ENCODE measurements at regions not wholly inside any gene's neighbourhood (a gene's known extent, or its start where the extent isn't known, plus 50 kb on each side); places are given as distances from the start of the nearest gene placed in this dataset.

DNA sequence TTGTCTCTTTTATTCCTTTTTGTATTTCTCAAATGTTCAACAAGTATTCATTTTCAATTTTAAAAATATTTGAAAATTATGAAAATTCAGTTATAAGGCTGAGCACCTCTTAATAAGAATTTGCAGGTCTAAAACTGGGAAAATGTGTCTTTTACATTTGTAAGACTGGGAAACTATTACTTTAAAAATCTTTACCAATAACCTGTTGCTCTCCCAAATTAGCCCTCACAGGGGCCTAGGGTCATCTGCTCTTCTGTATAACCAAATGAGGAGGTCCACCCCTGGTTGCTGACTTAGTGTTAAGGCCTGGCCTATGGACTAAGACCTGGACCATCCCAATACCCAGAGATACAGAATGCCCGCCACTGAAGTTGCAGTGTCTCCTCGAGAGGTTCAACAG is 280.5 kb downstream of the PLPP3 start:
- Mint-ChIP-seq H3K27ac (no peak overlapping the region), H3K9me3 (peaks cover 0 to 6% of the 10 kb centered on the region in 2 donors)

DNA sequence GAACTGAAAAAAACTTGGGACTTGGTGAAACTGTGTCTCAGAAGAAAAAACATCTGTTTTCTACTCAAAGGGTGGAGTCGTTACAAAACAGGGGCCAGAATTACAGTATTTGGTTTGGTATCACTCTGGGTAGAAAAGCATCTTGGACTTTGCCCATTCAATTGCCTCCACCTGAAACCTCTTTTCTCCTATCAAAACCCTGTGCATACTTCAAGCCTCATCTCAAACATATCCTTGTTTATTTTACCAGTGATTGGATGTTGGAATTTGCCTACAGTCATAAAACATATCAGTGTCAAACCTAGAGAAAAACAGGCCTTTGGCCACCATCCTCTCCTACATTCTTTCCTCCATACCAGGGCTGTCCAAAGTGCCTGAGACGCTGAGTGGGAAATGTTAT is 281.5 kb downstream of the PLPP3 start:
- H3K27me3 Mint-ChIP-seq: no peaks in the 10 kb centered on the region
- no peak overlapping the region for H3K4me3 Mint-ChIP-seq

More for the DNA sequence above, 280.5 kb downstream of the PLPP3 start:
- no peak for DNase-seq
- Mint-ChIP-seq H3K27me3 (no peaks in the 10 kb centered on the region), H3K4me1 (no peaks in the 10 kb centered on the region), H3K4me3 (no peak overlapping the region)
- ATAC-seq: no peak

DNA sequence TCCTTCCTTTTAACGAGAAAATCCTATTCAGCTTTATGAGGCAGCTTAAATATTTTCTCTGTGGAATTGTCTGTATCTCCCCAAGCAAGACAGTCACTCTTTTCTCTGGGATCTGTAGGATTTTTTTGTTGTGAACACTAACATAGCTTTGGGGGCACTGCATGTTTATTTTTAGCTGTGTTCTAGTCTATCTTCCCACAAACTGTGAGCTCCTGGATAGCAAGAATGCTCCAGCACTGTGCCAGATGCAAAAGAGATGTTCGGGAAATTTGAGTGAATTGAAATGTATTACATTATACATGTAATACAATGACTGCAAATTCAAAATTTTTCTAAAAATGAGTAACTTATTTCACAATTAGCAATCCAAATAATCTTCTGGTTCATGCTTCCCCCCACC is 282.2 kb downstream of the PLPP3 start:
- no peaks in the 10 kb centered on the region for H3K27me3 Mint-ChIP-seq
- DNase-seq (no peak), ATAC-seq (no peak)
- H3K9me3 Mint-ChIP-seq: peaks cover 0 to 7% of the 10 kb centered on the region in 2 donors
- no peak overlapping the region for H3K27ac Mint-ChIP-seq
- H3K4me1 Mint-ChIP-seq: no peaks in the 10 kb centered on the region
- H3K4me3 Mint-ChIP-seq: no peak overlapping the region

More for the DNA sequence above, 281.5 kb downstream of the PLPP3 start:
- no peak overlapping the region for H3K27ac Mint-ChIP-seq
- DNase-seq (no peak), ATAC-seq (no peak)
- peaks cover 0 to 7% of the 10 kb centered on the region in 2 donors for H3K9me3 Mint-ChIP-seq
- no peaks in the 10 kb centered on the region for H3K4me1 Mint-ChIP-seq

DNA sequence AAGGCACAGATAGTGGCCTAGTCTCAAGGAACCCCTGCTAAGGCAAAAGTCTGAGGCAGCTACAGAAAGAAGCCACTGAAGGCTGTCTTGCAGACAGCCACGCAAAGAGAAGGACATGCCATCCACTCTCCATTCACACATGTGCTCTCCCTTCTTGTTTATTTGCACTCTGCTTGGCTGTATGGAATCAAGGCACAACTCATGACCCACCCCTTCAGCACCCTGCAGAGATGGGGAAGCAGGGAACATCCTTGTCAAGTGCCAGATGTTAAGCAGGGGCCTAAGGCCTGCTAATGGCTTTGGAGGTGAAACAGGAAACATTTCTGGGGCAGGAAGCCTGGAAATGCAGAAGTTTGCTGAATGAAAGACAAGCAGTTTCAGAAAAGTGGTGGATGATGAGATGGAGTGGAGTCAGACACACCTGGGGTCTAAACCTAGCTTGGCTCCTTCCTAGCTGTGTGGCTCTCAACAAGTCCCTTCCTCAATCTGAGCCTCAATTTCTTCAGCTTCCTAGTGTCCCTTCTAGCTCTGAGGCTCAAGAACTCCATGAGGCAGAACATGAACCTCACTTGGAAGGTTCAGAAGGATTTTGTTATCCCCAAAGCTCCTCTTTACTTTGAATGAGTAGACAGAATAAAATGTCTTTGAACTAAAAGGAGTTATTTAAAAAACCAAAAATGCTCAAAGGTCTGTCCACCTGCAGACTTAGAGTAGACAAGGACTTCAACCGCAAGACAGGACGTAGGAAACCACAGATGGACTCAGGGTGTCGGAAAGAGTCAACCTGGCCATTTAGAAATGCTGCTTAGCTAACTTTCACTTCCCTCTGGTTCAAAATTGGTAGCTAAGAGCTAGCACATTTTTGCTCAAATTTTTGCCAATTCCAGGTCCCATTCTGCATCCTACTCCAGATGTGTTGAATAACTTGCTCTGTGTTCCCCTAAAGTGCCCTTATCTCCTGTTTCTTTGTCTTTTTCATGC is 283.1 kb downstream of the PLPP3 start:
- no peaks in the 10 kb centered on the region for H3K27me3 Mint-ChIP-seq
- DNase-seq: no peak
- H3K4me1 Mint-ChIP-seq: no peaks in the 10 kb centered on the region
- H3K27ac Mint-ChIP-seq: no peak overlapping the region
- H3K9me3 Mint-ChIP-seq: peaks cover 0 to 7% of the 10 kb centered on the region in 2 donors
- no peak for ATAC-seq
- no peak overlapping the region for H3K4me3 Mint-ChIP-seq

DNA sequence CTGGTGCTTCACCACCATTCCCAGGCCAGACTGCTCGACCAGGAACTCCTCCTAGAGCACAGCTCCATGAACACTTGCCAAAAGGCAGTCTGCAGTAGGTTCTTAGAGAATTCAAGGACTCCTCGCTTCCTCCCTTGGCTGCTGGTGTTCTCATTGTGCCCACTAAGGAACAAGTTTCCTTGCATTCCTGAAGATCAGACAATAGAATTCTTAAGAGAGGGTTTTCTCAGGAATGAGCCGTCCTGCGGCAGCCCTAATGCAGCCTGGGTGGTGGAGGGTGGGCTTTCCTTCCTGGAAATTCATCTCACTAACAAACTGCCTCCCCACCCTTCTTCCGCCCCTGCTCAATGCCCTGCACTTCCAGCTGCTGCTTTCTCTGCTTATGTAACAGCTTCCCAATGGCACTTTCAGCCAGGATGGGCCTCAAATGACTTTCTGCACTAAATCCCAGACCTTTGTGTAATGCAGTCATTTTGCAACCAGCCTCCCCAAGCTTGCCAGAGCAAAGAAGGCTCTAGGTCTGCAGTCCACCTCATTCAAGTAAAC is 287.9 kb downstream of the PLPP3 start:
- no peak for DNase-seq
- no peak overlapping the region for H3K4me3 Mint-ChIP-seq
- no peaks in the 10 kb centered on the region for H3K27me3 Mint-ChIP-seq
- no peak for ATAC-seq
- peaks cover 0 to 7% of the 10 kb centered on the region in 2 donors for H3K9me3 Mint-ChIP-seq
- H3K27ac Mint-ChIP-seq: no peak overlapping the region
- no peaks in the 10 kb centered on the region for H3K4me1 Mint-ChIP-seq

DNA sequence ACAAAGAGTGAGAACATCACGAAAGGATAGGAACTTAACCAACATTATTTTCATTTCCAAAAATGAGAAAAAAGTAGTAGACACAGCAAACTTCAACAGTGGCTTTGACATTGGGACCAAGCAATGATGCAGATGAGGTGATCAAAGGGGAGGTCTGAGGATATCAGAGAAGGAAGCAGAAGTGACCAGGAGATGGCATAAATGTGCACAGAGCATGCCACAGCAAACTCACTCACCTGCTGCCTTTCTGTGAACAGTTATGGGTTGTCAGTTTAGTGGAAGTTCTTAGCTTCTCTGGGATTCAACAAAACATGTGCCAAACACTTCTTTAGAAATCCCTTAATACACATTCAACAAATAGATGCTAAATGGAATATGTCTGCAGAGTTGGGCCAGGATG is 290.1 kb downstream of the PLPP3 start:
- H3K4me1 Mint-ChIP-seq: no peaks in the 10 kb centered on the region
- no peak for ATAC-seq

DNA sequence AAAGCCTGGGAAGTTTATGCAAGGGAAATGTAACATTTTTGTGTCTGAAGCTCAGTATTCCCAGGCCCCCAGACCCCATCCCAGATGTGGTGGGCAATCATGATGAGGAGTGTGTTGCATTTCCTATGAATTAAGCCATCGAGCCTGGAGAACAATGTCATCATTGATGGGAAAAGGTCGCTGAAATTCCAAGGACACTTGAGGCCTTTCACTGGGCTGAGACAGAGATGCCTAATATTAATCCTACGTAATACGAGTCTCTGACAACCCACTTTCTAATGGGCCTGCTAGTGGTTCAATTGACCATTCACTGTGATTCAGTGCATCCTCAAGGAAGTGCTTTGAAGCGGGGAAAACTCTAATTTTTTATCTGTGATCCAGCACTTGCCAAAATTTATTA is 291.6 kb downstream of the PLPP3 start:
- Mint-ChIP-seq H3K4me3 (no peak overlapping the region), H3K4me1 (no peaks in the 10 kb centered on the region), H3K9me3 (peaks cover 0 to 4% of the 10 kb centered on the region in 2 donors), H3K27ac (no peak overlapping the region), H3K27me3 (no peaks in the 10 kb centered on the region)
- ATAC-seq: no peak
- DNase-seq: no peak

More for the DNA sequence above, 290.1 kb downstream of the PLPP3 start:
- H3K9me3 Mint-ChIP-seq: peaks cover 0 to 7% of the 10 kb centered on the region in 2 donors
- no peak overlapping the region for H3K4me3 Mint-ChIP-seq
- H3K27ac Mint-ChIP-seq: no peak overlapping the region
- H3K27me3 Mint-ChIP-seq: no peaks in the 10 kb centered on the region
- no peak for DNase-seq

DNA sequence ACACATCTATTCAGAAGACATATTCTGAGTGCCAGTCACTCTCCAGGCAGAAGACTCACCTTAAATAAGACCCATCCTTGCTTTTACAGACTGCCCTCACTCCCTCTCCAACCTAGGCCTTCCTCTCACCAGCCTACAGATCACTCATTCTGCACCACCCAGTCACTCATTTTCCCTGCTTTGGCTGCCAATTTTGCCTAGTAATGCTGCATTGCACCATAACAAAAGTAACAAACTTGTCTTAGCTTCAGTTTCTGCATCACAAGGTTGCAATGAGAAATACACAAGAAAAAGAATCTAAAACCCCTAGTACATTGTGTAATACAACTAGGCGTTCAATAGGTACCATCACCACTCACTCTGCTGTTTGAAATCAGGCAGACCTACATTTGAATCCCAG is 292.4 kb downstream of the PLPP3 start:
- Mint-ChIP-seq H3K4me3 (no peak overlapping the region), H3K9me3 (peaks cover 0 to 4% of the 10 kb centered on the region in 2 donors), H3K27ac (no peak overlapping the region), H3K4me1 (no peaks in the 10 kb centered on the region), H3K27me3 (no peaks in the 10 kb centered on the region)
- ATAC-seq: no peak
- no peak for DNase-seq

DNA sequence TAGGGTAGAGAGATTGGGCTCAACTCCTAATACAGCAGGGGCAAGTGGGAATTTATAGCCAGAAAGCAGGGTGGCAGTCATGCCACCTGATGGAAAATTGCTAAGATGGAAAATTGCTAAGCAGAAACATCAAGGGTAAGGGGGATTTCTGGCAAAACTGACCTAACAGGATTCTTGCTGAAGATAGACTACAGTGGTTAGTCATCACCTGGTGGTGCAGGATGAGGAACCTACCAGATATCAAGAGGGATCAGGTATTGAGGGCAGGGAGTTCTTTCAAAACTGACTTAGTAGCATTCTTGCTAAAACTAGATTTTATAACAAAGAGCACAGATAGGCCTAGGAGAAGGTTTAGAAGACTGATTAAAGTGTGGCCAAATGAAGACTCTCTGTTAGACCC is 292.9 kb downstream of the PLPP3 start:
- Mint-ChIP-seq H3K4me1 (no peaks in the 10 kb centered on the region), H3K4me3 (no peak overlapping the region), H3K27ac (no peak overlapping the region), H3K9me3 (peaks cover 0 to 4% of the 10 kb centered on the region in 2 donors), H3K27me3 (no peaks in the 10 kb centered on the region)
- DNase-seq (no peak), ATAC-seq (no peak)

DNA sequence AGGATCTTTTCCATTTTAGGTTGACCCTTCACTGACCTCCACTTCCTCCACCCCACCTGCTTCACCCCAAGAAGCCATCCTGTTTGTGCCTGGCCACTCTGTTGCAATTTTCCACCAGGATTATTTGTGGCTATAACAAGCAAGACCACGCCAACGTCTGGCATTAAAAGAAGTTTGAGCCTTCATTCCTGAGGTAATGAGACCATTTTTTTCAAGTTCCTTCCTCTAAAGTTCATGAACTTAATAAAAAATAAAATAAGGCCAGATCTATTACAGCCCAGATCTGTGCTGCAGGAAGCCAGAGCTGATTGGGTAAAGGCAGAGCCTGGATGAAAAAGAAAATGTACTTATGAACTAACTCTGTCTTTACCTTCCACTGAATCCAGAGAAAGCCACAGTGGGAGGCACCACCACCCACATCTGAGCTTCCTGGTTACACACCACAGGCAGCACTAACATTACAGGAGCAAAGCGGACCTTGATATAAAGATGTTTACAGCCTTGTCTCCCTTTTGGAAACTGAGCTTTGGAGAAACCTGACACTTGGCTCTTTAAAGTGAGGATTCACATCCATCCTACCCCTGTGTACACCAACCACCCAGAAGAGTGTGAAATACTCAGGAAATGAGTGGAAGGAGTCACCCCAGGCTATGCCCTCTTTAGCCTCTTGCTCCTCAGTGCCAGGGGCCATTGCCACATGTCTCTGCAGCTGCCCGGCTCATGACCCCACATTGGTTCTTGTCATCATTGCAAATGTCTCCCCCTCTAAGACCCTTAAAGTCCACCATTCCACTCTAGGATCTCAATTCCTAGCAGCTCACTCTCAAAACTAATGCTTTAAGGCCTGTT is 293.6 kb downstream of the PLPP3 start:
- Mint-ChIP-seq H3K27ac (no peak overlapping the region), H3K4me1 (no peaks in the 10 kb centered on the region), H3K4me3 (no peak overlapping the region), H3K27me3 (no peaks in the 10 kb centered on the region), H3K9me3 (peaks cover 0 to 4% of the 10 kb centered on the region in 2 donors)
- no peak for ATAC-seq
- no peak for DNase-seq

DNA sequence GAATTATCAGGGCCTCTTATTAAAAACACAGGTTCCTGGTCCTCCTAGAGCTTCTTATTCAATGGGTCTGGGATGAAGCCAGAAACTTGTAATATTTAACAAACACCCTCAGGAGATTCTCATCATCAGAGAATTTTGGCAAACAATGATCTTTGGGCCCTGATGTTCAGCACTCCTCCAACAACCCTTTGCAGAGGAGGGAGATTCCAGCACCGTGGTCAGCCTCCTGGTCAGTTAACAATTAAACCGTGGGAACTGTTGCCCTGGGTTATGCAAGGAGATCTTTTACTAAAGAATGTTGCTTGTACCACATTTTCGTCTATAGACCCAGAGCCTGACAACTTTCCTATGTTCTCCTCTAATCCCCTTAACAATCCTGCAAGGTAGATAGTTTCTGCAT is 294.4 kb downstream of the PLPP3 start:
- no peak overlapping the region for H3K27ac Mint-ChIP-seq
- no peaks in the 10 kb centered on the region for H3K4me1 Mint-ChIP-seq

DNA sequence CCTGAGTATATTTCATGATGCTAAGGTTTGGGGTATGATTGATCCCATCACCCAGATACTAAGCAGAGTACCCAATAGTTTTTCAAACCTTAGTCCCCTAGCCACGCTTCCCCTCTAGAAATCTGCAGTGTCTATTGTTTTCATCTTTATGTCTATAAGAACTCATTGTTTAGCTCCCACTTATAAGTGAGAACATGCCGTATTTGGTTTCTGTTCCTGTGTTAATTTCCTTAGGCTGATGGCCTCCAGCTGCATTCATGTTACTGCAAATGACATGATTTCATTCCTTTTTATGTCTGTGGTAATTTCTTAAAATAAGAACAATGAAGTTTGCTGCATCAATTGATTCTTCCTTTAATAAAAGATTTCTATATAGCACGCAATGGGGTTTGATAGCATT is 301.3 kb downstream of the PLPP3 start:
- no peak for DNase-seq

More for the DNA sequence above, 294.4 kb downstream of the PLPP3 start:
- H3K9me3 Mint-ChIP-seq: peaks cover under 1 to 4% of the 10 kb centered on the region in 2 donors
- H3K27me3 Mint-ChIP-seq: no peaks in the 10 kb centered on the region
- no peak for ATAC-seq
- no peak overlapping the region for H3K4me3 Mint-ChIP-seq
- no peak for DNase-seq

DNA sequence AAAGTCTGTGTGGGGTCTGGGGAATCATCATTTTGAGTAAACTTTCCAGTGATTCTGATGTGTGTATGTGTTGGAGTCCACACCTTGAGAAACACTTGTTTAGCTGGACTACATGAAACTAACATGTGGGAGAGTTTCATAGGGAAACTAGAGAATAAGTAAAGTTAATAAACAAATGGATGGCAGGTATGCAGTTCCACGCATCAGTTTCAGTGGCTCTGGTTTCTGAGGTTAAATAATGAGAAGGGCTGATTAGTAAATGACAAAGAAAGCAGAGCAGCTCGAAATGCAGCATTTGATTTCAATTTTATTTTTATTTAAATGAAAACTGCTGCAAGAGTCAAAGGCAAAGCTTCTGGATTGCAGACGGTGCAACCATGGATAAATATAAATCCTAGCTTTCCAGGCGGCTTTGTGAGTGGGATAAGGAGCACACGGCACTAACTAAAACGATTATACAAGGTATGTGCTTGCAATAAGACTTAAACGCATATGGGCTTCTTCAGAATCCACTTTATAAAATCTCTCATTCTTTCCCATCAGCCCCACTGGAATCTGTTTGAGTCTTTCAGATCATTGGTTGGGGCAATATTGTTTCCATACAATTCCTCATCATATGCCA is 310.7 kb downstream of the PLPP3 start:
- DNase-seq (no peak), ATAC-seq (no peak)
- H3K27ac Mint-ChIP-seq: no peak overlapping the region
- no peaks in the 10 kb centered on the region for H3K9me3 Mint-ChIP-seq
- H3K4me1 Mint-ChIP-seq: no peaks in the 10 kb centered on the region
- H3K27me3 Mint-ChIP-seq: no peaks in the 10 kb centered on the region
- H3K4me3 Mint-ChIP-seq: no peak overlapping the region

More for the DNA sequence above, 301.3 kb downstream of the PLPP3 start:
- H3K4me3 Mint-ChIP-seq: no peak overlapping the region
- no peaks in the 10 kb centered on the region for H3K4me1 Mint-ChIP-seq
- ATAC-seq: no peak
- no peaks in the 10 kb centered on the region for H3K27me3 Mint-ChIP-seq
- no peak overlapping the region for H3K27ac Mint-ChIP-seq
- H3K9me3 Mint-ChIP-seq: peaks cover 0 to 9% of the 10 kb centered on the region in 2 donors

DNA sequence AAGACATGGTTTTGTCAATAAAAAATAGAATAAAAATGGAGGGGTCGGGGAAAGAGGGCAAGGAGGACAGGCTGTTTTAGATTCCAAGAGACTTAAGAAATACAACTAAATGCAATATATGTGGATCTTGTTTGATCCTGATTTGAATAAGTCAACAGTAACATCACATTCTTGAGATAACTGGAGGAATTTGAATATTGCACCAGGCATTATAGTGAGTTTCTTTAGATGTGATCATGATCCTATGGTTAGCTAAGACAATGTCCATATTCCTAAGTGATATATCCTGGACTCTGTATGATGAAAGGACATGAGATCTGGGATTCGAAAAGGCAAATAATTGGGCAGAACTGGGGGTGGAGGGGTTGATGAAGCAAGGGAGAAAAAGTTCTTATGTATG is 311.8 kb downstream of the PLPP3 start:
- Mint-ChIP-seq H3K4me1 (no peaks in the 10 kb centered on the region), H3K4me3 (no peak overlapping the region), H3K27ac (no peak overlapping the region), H3K9me3 (no peaks in the 10 kb centered on the region), H3K27me3 (no peaks in the 10 kb centered on the region)
- DNase-seq (no peak), ATAC-seq (no peak)

DNA sequence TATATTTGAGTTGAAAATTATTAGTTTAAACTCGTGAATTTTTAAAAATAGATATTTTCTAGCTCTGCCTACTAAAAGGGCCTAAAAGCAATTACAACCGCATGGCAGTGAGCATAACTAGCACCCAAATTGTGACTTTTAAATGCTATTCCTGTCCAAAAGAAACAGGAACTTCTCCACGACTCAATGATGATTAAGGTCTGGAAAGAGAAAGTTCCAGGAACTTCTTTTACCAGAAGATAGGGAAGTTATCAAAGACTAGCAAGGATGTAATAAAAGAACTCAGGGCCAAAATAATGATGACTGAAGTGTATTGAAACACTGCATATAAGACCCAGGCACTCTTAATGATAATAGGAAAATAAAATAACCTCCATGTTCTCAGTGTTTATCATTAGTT is 313.0 kb downstream of the PLPP3 start:
- H3K27ac Mint-ChIP-seq: no peak overlapping the region

More for the DNA sequence above, 313.0 kb downstream of the PLPP3 start:
- Mint-ChIP-seq H3K9me3 (no peaks in the 10 kb centered on the region), H3K4me1 (no peaks in the 10 kb centered on the region), H3K27me3 (no peaks in the 10 kb centered on the region), H3K4me3 (no peak overlapping the region)
- ATAC-seq (no peak), DNase-seq (no peak)
